GDM1 (cell line): ENCODE measurements at regions not wholly inside any gene's neighbourhood (a gene's known extent, or its start where the extent isn't known, plus 50 kb on each side); places are given as distances from the start of the nearest gene placed in this dataset.

ENCODE experiments used
- DNase-seq: peaks from one replicate; lab custom pipeline; 2025; lab: John Stamatoyannopoulos, UW

DNA sequence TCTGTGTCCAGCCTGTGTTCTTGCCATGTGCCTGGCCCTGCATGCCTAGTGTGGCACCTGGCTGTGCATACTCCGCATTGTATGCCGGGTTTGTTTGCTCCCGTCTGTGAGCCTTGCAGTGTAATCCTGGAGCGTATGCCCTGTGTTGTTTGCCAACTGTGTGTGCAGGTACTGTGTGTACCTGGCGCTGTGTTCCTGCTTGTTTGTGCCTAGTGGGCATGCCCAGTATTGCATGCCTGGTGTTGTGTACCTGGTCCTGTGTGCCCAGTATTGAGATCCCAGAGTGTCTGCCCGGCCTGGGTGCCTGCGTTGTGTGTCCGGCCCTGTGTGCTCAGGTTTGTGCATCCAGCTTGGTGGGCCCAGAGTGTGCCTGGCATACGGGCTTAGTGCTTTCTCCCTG lies 54.5 kb upstream of the CHRNA7 start:
- no peak for DNase-seq

- no peak for DNase-seq
These were observed 53.2 kb upstream of the CHRNA7 start for GRCh38 chr15:31977138-31977537.

- peak; percentile 28 for DNase-seq
These were observed 52.3 kb upstream of the CHRNA7 start for GRCh38 chr15:31977812-31978661.
